Fibroblast of peridontal ligament (primary cell): ENCODE measurements at regions not wholly inside any gene's neighbourhood (a gene's known extent, or its start where the extent isn't known, plus 50 kb on each side); places are given as distances from the start of the nearest gene placed in this dataset.
"Not testable (repeated sequence)": the region's sequence is repeated elsewhere in the genome, so short reads cannot be mapped to it uniquely, and the experiment has no call there.

Experiments
- DNase-seq: peaks from one replicate; pipeline ENCODE4 v3.0.0-alpha.2; 2010; ENCODE audit errors: extremely low read depth

DNA sequence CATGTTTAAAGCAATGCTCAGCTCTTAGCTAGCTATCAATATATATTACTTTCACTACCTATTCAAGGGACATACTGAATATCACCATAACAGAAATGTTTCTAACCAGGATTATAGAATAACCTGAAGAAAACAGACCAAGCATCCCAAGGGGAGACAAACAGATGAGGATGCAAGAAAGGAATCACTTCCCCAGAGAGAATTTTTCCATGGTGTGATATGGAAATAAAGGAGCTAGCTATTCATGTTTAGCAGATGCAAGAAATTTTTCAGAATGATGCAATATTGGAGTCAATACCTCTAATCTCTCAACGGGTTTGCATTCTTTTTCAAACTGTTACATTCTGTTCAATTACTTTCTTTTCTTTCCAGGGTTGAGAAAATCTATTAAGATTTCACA lies 538.9 kb upstream of the FLRT2 start:
- no peak for DNase-seq

DNA sequence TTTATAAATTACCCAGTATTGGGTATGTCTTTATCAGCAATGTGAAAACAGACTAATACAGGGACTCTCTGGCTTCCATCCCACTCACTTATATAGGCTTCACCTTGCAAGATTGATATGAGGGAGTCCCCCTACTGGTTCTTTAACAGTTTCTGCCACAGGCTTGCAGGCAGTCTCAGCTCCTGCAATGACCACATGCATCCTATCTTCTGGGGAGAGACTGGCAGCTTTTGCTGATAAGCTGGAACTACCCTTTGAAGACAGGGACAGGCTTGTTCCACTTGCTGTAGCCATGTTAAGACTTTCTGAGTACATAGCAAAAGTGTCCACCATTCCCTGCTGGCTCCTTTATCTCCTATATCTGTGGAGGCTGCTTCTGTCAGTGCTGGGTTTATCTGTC lies 531.7 kb upstream of the FLRT2 start:
- DNase-seq = no peak

- no peak for DNase-seq
These were observed 527.1 kb upstream of the FLRT2 start for GRCh38 chr14:85002846-85003245.

- DNase-seq = no peak
These were observed 526.1 kb upstream of the FLRT2 start for GRCh38 chr14:85003805-85004204.

DNA sequence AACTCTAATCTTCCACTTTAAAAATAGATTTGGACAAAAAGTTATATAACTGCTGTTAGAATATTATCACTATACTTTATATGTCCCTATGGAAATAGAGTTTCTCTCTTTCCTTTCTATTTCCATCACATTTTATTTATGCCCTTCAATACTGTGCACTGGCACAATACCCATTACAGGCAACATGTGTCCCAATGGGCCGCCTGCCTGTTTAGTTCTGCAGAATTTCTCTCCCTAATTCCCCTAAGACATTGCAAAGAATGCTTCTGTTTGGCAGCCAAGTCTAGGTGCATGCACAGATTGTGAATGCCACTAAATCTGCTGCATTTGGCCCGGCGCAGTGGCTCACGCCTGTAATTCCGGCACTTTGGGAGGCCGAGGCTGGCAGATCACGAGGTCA lies 520.4 kb upstream of the FLRT2 start:
- no peak for DNase-seq

GRCh38 chr14:85010186-85010585 lies 519.8 kb upstream of the FLRT2 start:
- peak; percentile 4 for DNase-seq

DNA sequence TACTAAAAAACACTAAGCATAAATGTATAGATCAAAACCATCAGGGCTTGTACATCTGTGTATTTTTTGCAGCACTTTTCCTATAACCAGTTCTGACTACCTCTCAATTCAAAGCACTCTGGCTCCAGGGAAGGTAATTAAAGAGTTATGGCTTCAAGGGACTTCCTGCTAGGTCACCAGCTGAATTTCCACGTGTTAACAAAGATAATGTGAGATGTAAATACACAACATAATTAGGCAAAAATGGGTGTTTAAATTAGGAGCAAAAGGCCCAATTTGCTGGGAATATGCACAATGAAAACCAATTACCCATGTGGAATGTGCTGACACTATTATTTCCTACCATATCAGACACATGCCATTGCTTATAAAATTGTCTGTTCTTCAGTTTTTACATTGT lies 513.4 kb upstream of the FLRT2 start:
- DNase-seq = no peak

- DNase-seq = not testable (repeated sequence)
These were observed 506.1 kb upstream of the FLRT2 start for GRCh38 chr14:85023866-85024265.

DNA sequence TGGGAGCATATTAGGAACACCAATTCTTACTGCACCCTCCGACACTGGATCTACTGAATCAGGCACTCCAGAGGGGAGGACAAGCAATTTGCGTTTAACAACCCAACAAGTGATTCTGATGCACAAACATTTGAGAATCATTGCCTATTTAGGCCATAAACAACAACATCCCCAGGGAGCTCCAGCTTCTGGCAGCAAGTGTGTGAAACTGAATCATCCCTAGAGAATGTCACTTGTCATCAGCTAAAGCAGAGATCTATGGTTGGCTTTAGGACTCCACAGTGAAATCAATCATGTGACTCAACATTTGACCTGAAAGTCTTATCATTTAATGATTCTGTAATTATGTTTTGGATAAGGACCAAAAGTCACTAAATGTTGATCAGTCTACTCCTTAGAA lies 505.0 kb upstream of the FLRT2 start:
- DNase-seq = no peak

GRCh38 chr14:85027681-85028370 lies 502.1 kb upstream of the FLRT2 start:
- DNase-seq = no peak

DNA sequence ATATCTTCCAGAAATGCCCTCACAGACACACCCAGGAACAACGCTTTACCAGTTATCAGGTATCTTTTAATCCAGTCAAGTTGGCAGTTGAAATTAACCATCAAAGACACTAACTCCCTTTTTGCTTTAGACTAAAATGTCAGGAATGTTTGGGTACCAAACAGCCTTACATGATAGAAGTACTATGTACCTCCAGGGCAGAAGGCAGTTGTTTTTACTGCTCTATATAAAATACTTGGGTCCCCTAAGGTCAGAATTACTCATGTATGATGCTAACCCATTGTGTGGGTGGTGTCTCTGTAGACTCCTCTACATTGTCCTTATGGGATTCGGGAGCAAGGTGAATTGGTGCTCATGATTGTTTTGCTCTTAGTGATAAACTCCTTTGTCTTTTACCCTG lies 492.5 kb upstream of the FLRT2 start:
- DNase-seq = no peak

- no peak for DNase-seq
These were observed 491.2 kb upstream of the FLRT2 start for GRCh38 chr14:85038526-85039352.

- DNase-seq = no peak
These were observed 490.7 kb upstream of the FLRT2 start for GRCh38 chr14:85039353-85039626.

- DNase-seq = peak; percentile 4
These were observed 489.8 kb upstream of the FLRT2 start for GRCh38 chr14:85040046-85040685.

DNA sequence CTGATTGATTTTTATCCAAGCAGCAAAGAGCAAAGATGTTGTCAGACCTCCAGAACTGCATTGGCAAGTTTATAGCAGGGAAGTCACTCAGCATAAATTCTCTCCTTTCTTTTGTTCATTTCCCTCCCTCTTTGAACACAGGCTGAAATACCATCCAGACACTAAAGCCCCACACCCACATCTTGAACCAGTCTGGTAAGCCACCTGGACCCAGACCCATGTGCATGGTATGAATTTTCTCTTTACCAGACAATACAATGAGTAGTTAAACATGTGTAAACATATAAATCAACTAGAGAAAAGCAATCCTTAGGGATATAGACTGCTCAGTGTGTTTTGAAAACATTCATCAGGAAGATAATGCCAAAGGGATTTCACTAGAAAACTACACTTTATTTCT lies 488.3 kb upstream of the FLRT2 start:
- no peak for DNase-seq

- no peak for DNase-seq
These were observed 487.6 kb upstream of the FLRT2 start for GRCh38 chr14:85042301-85042700.

DNA sequence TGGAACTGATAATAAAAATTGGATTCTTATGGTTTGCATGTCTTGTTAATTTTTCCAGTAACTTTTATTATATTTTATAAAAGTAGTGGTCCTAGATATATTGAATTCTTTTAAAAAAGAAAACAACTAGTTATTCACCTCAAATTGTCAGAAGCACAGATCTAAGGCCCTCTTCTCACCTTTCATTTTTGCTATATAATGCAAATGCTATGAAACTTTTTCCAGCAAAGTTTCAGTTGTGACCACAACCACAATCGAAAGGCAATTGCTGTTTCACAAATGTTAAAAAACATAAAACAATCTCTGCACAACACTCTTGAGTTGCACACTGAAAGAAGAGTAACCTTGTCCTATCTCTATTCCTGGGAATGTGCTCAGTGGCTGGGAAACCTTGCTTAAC lies 479.8 kb upstream of the FLRT2 start:
- no peak for DNase-seq

GRCh38 chr14:85052646-85053045 lies 477.3 kb upstream of the FLRT2 start:
- DNase-seq = no peak

DNA sequence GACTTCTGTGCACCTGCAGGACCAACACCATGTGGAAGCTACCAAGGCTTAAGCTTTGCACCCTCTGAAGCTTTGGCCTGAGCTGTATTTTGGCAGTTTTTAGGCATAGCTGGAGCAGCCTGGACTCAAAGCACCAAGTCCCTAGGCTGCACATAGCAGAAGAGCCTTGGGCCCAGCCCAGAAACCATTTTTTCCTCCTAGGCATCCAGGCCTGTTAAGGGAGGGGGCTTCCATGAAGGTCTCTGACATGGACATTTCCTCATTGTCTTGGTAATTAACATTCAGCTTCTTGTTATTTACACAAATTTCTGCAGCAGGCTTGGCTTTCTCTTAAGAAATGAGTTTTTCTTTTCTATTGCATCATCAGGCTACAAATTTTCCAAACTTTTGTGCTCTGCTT lies 475.8 kb upstream of the FLRT2 start:
- no peak for DNase-seq

DNA sequence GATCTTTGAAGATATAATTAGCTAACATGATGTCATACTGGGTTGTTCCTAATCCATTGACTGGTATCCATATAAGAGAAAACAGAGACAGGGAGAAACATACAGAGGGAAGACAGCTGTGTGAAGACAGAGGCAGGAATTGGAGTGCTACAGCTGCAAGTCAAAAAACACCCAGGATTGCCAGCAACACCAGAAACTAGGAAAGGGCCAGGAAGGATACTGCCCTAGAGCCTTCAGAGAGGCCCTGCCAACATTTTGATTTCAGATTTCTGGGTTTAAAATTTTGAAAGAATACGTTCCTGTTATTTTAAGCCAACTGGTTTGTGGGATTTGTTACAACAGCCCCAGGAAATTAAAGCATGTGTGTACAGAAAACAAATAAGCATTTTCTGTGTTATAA lies 473.7 kb upstream of the FLRT2 start:
- no peak for DNase-seq

- DNase-seq = no peak
These were observed 472.7 kb upstream of the FLRT2 start for GRCh38 chr14:85057221-85057620.

DNA sequence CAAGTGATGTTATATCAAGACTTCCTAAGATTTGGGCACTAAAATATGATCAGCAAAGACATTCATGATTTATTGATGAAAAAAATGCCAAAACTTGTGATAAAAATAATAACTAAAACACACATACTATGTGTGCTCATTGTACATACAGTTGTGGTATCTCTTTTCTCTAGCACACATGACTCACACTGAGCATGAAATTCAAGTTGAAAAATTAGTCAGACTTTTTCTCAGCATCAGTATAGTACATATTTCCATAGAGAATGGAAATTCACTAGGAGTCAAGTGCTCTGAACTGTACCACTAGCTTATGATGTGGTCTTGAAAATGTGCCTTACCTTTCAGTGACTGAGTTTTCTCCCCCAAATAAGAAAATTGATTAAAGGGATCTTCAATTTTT lies 471.8 kb upstream of the FLRT2 start:
- no peak for DNase-seq

DNA sequence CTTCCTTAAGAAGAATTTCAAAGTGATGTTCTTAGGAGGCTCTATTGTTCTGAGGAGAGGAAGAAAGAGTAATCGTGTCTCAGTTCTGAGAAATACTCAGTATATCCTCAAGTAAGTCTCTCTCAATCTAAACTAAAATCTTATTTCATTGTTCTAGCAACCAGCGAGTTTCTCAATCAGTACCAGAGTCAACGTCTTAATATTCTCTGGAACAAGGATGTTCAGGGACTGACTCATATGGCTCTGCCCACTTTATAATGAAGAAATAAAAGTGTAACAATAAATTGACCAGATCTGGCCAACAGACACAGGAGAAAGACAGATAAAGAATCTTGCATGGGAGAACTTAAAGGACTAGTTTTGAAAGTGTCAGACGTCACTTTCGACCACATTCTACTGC lies 469.8 kb upstream of the FLRT2 start:
- DNase-seq = no peak
